Embryonic facial prominence (tissue), 1 donor: ENCODE measurements at regions not wholly inside any gene's neighbourhood (a gene's known extent, or its start where the extent isn't known, plus 50 kb on each side); places are given as distances from the start of the nearest gene placed in this dataset.

ENCODE experiments used
- DNase-seq: peaks from one replicate; pipeline ENCODE4 v3.0.0-alpha.2; 2016; ENCODE audit errors: extremely low spot score

DNA sequence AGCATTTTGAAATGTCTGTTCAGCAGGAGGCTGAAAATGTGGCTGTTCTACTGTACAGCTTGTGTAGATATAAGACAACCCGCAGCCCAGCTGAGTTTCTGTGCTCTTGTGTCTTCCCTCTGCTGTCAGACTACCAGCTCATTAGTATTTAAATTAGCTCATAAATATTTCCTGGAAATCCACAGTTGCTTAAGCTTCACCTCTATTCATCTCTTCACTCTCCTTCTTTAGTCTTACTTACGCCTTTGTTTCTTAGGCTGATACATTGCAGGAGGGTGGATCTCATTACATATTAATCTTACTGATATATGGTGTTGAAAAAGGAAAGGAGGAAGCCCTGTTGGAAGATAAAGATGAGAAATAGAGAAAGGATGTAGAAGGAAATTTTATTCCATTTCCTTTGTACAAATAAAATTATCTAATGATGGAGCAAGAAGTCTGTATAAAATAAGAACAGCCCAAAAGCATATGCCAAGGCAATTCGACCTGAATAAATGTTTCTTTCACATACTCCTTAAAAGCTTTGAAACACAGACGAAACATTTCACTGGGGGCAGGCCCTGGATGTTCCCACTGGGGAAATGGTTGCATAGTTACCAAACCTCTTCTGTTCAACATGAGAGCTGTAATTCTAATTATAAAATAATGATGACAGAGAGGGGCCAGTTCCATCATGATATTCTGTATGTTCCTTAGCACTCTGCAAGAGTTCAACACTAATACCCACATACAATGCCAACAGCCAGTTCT is 111.8 kb upstream of the APC start:
- DNase-seq, result no peak

DNA sequence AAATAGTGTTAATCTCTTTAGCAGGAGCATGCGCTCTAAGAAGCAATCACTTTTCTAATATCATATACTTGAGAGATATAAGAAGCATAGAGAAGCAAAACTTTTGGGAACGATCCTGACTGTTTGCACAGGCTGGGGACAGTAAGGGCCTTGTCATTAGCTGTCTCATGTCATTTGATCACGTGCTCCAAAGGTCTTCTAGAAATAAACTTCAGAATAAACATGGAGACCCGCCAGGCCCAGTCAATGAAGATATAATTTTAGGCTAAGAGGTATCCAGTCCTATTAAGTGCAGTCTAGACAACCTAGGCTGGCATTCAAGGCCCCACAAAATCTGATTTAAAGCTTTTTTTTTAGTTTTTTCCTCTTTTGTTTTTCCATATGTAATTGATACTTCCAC is 111.0 kb upstream of the APC start:
- DNase-seq, result no peak

DNA sequence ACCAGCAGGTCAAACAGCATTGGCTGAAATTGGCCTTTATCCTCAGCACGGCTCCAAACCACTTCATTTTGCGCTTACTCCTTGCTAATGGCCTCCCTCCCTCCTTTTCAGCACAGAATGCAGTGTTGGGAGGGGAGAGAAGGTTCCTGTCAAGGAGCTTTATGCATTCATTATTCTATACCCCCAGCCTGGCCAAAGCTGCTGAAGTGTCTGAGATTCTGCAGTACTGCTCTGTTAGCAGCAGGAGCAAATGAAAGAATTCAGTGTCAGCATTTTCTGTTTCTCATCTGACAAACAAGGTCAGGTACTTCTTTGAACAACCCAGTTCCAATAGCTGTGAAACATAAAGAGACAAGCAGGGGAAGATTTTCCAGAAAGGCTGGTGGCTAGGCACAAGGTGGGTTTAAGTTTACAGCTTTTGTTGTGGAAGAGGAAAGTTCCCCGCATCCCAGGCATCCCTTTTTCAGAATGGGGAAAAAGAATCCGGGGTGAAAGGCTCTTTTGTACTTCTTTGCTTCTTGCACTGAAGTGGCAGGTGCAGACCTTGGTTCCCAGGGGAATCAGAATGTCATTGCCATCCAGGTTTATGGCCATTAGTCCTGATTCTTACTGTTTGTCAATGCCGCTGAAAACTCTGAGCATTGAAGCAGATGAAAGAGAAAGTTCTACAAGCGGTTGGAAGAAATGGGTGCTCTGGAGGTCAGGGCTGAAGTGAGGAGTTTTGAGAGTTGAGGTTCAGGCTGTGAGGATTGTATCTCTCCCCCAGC is 109.3 kb upstream of the APC start:
- no peak for DNase-seq

DNA sequence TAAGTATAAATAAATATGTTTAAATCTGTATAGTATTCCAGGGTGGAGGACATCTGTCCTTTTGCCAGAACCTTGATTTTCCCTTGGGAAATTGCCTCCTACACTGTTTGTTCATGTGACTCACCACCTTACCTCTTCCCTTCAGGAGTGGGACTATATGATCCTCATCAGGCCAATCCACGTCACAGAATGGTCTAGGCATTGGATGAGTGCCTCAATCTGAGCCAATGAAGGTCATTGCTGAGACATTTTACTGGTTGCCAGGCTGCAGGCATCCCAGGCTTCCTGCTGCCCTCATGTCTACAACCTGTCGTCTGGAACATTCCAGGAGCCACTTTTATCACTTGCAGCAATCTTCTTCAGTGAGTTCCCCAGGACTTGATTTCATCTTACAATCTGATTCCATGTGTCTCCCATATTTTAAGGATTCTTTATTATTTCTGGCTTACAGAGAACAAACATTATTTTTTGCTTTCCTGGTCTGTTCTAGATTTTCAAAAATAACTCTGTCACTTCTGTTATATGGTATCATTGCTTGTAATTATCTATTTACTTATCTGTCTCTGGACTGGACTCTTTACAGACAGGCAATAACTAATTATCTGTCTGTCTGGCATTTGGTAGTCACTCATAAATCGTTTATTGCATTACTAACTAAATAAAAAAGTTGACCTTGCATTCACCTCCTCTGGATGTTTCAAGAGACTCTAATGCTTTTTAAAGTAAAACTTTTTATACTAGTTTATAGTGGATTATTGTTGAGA is 107.3 kb upstream of the APC start:
- no peak for DNase-seq

DNA sequence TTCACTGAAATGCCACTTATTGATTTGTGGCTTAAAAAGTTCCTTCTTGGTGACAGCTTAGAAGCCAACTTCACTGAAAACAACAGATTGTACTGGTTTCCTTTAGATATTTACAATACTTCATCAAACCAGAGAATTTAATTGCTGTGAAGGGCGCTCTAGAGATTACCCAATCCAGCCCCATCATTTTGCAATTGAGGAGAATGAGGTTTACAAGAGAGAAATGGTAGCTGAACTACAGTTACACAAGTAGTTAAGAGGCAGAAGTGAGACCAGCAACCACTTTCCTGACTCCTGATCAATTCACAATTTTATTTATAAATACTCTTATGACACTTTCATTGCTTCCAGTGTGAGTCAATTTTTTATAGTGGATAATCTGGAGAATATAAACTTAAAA is 103.5 kb upstream of the APC start:
- DNase-seq, result no peak

DNA sequence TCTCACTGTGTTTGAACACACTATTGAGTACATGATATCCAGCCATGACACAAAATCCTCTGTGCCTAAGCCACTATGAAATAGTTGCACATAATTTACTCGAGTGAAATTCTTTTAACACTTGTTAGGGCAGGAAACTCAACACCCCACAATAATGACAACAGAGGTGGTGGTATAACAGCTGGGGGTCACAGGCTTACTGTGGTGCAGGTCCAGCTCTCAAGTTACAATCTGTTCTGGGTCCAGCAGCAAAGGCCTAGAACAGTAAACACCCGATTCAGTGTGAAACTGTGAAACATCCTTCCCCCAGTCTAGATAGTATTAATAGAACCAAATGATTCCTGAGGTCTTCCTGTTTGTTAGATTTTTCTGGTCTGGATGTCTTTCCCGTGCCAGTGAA is 102.9 kb upstream of the APC start:
- no peak for DNase-seq

DNA sequence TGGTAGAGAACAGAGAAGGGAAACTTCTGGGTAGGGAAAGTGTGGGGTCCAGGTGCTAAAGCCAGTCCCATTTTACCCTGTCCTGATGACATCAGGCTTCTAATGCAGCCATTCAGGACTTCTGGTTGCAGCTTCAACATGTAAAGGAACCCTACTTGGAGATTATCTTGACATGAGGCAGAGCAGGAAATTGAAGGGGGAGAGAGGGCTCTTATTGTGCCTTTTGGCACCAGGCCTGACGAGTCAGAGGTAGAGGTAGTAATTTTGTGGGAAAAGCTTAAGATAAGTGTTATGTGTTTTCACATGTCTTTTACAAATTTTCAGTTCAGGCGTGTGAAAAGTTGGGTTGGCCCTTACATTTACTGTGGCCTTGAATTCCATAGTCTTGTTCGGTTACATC is 102.4 kb upstream of the APC start:
- no peak for DNase-seq

DNA sequence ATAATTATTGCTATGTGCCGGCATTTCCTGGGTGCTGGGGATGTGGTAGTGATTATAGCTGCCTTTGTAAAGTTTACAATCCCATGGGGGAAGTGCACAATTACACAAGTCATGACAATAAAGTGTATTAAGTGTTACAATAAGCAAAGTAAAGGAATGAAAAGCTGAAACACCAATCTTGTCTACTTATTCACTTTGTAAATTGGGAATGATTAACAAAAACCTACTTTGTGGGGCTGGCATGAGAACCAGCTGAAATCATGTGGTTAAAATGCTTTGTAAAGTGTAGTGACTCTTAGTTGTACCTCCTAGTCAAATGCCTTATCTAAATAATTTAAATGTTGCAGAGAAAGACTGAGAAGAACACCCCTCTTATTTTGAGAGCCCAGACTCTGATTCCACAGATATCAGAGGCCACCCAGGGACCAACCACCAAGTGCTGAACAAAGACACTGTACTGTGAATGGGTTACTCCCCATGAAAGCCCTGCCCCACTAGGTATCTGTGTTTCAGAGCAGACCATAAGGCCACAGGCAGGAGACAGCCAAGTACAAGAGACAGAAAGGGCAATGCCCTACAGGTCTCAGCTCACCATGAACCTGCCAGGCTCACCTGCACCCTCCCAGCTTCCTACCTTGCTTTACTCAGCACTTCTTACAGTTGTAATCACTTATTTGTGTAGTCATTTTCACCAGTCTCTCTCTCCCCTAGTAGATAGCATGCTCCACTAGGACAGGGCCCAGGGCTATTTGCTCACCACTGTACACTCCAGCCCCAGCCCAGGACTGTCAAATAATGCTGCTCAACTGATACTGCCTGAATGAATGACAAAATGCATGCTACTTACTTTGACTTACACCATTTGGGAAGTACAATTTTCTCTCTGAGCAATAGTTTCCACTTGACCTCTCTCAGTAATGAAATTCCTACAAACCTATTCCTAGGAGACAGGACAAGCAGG is 101.6 kb upstream of the APC start:
- no peak for DNase-seq

DNA sequence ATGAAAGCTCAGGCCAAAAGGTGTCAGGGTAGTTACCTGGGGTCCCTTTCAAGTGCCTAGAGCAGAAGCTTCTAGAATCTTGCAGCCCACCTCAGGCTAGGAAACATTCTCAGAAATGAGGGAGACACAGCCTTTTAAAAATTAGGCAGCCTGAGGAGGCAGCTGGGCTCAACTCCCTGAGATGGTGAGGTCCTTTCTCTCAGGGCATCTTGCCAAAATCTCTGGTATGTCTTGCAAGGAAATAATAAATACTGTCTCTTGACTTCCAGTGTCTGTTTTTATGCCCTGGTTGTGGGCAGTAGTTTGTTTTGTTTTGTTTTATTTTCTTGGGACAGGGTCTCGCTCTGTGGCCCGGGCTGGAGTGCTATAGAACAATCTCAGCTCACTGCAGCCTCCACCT is 100.9 kb upstream of the APC start:
- DNase-seq, result no peak

DNA sequence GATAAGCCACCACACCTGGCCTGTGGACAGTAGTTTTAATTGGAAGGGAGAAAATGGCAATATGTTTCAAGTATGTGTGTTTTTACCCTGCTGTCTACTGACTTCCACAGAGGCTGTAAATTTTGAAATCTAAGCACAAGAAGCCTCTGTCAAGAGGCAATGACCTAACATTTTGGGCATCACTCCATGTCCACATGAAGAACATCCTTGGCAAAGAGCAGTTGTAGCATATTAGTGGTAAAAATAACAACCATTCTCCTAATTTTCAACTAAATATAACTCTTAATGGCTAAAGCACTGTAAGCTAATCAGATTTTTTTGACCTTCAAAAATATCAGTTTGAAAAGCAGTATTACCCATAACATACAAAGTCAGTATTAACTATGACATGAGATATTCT is 100.3 kb upstream of the APC start:
- DNase-seq, result no peak

DNA sequence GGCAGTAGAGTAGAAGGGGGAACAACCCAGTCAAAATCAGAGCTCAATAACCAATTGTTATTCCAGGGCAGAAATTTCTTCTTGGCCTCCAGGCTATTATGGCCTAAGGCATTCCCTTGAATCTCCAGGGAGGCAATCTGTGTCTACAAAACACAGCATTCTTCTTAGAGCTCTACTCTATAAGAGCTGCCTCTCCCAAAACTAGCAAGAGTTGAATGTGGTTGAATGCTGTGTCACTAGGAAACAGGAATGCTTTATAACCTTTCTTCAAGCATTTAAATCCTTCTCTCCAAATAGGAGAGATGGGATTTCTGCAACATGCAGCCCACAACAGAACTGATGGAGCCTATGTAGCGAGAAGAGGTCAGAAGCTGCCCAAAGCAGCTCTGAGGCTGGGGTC is 97.1 kb upstream of the APC start:
- DNase-seq, result no peak

DNA sequence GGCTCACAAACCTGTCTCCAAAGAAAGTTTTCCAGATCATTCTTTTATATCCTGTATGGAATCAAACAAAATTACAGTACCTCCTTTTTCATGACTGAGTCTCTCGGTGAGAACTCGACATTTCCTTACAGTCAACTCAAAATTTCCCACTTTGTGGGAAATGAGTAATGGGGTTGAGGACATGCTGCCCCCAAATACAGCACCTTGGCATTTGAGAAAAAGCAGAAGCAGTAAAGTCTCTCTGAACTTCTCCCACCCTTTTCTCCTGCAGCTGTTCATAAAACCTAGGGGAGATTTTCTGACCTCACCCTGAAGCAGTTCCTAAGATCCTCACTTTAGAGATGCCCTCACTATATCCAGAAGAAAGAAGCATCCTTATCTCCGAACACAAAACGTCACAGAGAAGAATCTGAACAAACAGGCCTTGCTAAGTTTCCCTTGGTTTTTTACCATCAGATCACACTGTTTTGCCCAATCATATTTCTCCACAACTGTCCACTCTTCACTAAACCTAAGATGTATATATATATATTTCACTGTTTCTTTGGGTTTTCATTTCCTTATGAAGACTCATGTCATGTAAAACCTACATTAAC is 96.1 kb upstream of the APC start:
- DNase-seq, result no peak

DNA sequence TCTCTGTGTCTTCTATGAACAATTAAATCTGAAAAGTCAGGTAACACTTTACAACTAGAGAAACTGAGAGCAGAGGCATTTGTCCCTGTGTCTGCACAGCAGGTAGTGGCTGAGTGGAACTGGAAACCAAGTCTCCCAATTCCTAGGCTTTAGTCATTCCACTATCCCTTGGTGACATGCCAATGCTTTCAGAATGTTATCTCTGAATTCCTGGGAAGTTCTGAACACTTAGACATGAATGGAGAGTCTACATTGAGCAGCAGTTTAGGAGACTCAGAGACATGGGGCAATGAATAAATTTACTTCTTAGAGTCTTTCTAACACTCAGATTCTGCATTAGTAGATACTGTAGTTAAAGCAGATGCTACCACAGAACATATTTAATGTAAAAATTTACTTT is 94.8 kb upstream of the APC start:
- no peak for DNase-seq

DNA sequence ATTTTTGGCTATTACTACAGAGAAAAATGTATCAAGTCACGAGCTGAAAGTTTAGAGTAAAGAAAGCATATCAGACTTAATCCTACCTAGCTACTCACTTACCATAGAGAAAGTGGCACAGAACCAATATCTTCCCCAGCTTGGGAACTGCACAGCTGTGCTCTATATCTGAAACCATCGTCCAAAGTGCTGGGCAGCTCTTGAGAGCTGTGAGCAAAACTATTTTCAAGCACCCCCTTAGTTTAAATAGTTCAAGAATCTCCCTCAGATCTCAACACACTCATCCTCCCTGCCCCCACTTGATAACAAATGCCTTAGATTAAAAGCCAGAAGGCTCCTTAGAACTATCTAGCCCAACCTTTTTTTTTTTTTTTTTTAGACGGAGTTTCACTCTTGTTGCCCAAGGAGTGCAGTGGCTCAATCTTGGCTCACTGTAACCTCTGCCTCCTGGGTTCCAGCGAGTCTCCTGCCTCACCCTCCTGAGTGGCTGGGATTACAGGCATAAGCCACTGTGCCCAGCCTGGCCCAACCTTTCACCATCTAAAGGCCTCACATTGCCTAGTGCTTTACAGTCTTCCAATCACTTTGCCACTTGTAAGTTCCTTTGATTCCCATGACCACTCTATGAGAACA is 94.2 kb upstream of the APC start:
- no peak for DNase-seq

DNA sequence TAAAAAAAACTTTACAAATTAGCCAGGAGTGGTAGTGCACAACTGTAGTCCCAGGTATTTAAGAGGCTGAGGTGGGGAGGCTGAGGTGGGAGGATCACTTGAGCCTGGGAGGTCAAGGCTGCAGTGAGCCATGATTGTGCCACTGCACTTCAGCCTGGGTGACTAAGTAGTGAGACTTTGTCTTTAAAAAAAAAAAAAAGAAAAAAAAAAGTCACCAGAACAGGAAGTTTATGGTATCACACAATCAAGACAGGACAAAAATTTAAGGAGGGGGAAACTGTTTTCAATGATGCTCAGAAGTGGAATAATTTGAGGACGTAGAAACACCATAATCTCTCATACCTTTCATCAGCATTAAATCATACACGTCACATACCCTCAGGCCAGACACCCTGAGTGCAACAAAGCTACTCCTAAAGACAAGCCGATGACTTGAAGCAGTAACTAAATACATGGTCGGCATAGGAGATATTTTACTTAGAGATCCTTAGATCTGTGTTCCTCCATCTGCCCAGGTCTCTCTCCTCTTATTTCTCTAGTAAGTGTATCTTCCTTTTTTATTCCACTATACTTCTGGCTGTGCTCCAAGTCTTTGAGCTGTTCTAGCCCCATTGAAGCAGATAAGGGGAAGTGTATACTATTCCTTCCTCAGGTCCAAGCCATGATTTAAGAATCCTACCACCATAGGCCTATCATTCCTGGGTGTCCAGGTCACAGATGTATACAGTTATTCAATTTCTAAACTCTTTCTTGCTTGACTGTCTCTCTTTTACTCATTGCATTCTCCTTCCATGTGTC is 91.3 kb upstream of the APC start:
- DNase-seq, result no peak

DNA sequence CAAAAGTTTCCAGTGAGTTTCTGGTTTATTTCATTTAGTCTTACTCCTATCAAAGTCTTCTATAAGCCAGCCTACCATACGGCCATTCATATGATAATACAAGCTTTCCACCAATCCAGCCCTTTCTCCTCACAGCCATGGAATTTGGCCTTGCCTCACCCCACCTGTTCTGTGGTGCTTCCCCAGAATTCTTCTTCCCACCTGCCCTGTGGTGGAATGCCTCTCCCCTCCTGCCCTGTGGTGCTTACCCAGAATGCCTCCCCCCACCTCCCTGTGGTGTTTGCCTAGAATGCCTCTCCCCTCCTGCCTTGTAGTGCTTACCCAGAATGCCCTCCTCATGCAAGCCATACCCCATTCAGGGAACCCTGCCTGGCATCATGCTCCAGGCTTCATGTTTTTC is 90.3 kb upstream of the APC start:
- no peak for DNase-seq

DNA sequence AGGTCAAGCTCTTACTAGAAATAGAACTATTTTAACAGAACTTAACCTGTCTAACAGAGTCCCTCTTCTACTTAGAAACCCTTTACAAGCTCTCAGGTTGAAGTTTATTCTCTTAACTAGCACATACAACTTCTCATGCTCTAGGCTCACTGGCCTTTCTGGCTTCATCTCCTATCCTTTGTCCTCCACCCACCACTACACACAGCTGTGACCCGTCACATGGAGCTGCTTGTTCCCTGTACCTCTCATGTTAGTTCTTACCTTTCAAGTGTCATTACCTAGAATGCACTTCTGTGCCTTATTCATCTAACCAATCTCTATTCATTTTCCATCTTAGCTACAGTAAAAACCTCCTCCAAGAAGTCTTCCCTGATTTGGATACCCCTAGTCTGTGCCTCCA is 89.4 kb upstream of the APC start:
- no peak for DNase-seq

DNA sequence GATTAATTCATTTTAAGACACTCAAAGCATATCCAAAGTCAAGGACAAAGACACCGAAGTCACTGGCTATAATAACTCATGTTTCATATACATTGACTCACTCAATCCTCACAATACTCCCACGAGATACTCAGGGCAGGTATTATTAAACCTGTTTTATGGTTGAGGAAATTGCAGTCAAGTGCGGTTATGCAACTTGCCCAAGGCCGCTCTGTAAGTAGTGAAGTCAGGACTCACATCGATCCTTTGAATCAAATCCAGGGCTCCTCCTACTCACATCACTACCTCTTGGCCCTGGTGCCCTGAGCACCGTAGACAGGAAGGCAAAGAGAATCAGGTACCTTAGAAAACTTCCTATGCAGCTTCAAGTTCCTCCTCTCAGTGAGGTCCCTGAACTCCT is 87.8 kb upstream of the APC start:
- no peak for DNase-seq

DNA sequence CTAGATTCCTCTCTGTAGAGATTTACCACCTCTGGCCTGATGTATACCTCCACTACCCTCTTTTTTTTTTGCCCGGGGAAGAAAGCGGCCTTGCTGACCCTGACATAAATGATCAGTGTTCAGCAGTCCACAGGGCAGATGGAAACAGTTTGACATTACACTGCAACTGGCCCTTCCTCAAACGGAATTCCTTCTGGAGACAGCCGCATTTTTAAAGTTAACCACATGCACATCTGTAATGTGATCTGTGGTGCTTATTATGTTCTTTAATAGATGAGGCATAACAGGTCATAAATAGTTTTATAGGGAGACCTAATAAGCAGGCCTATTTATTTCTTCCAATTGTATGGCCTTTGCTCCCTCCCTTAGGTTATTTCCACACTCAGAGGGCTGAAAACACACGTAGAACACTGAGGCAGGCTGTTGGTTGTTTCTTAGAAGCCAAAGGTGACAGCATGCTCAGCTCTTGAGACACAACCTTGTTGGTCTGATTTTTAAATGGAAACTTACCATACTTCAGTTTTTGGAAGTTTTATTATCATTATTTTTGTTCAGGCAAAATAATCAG is 84.0 kb upstream of the APC start:
- DNase-seq, result no peak

DNA sequence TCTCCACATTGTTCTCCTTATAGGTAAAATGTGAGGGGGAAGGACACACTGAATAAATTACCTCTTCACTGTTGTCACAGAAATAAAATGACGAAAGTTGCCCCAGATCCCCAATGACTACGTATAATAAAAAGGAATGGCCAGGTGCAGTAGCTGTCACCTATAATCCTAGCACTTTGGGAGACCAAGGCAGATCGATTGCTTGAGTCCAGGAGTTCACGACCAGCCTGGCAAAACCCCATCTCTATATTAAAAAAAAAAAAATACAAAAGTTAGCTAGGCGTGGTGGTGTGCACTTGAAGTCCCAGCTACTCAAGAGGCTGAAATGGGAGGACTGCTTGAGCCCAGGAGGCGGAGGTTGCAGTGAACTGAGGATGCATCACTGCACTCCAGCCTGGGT is 82.2 kb upstream of the APC start:
- DNase-seq, result no peak
